ENCODE measurements at regions not wholly inside any gene's neighbourhood (a gene's known extent, or its start where the extent isn't known, plus 50 kb on each side); places are given as distances from the start of the nearest gene placed in this dataset.
"Not testable (repeated sequence)": the region's sequence is repeated elsewhere in the genome, so short reads cannot be mapped to it uniquely, and the experiment has no call there.

DNA sequence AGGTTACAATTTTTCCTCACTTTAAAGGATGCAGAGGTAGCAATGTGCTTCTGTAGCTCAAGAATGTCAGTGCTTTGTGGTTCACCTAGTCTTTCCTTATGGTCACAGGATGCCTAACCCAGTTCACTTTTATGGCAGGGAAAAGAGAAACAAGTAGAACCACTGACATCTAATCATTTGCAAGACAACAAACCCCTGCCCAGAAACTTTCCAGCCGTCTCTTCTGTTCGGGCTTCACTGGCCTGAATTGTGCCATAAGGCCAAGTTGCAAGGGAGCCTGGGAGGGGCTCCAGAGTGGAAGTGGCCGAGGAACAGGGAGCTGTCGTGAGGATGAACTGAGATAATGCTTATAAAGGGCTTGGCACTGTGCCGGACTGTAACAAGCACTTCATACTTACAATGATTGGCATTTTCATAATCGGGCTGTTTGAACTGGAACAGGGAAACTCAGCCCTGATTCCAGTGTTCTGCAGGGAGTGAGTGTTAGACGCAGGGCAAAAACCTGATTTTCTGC, 212.6 kb downstream of the BCAS1 start:
- in situ Hi-C loops (cut with HindIII; ENCODE audit: low sequenced_read_pairs) = no loop called here

DNA sequence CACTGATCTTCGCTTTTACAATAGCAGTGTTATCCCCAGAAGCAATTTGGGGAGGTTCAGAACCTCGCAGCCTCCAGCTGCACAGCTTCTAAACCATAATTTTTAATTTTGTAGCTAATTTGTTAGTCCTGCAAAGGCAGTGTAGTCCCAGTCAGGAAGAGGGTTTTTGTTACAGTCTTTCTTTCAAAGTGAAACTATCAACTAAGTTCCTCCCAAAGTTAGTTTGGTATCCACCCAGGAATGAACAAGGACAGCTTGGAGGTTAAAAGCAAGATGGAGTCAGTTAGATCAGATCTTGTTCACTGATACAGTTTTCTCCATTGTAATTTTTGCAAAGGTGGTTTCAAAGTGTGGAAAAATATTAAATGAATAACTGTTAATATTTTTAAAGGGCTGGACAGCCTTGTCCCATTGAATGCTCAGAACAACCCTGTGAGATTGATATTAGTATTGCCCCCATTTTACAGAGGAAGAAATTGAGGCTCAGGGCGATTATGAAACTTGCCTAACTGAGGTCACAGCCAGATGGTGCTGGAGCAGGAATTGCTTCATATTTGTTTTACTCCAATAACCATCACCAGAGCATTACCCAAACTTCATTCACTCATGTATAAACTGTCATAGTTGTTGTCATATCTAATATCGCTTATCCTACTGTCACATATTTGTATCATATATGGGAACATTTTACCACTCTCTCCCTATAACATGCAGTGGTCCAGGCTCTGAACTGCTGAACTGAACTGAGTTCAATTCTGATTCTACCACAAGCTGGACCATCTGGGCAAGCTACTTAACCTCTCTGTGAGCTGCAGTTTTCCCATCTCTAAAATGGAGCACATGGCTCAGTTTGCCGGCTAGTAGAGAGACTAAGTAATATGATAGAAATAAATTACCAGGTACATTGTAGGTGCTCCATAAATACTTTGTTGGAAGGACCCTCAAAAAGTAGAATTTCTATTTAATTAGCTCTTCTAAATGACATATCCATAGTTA, 213.8 kb downstream of the BCAS1 start:
- in situ Hi-C loops (cut with HindIII; ENCODE audit: low sequenced_read_pairs) = no loop called here

DNA sequence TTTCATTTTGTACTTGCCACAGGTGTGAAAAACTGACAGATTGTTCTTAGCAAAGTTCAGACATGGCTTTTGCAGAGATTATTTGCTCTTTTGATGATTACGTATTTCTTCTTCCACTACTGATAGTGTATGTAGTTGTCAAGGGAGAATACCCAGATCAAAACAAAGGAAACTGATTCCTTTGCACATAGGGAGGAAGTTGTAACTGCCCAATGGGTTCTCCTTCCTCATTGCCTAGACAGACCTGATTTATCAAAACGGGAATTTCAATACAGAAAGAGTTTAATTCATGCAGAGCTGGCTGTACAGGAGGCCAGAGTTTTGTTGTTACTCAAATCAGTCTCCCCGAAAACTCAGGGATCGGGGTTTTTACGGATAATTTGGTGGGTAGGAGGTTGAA, 214.7 kb downstream of the BCAS1 start:
- in situ Hi-C loops (cut with HindIII; ENCODE audit: low sequenced_read_pairs) = no loop called here

DNA sequence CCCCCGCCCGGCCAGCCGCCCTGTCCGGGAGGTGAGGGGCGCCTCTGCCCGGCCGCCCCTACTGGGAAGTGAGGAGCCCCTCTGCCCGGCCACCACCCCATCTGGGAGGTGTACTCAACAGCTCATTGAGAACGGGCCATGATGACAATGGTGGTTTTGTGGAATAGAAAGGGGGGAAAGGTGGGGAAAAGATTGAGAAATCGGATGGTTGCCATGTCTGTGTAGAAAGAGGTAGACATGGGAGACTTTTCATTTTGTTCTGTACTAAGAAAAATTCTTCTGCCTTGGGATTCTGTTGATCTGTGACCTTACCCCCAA, 215.8 kb downstream of the BCAS1 start:
- in situ Hi-C loops (cut with HindIII; ENCODE audit: low sequenced_read_pairs) = not testable (repeated sequence)

DNA sequence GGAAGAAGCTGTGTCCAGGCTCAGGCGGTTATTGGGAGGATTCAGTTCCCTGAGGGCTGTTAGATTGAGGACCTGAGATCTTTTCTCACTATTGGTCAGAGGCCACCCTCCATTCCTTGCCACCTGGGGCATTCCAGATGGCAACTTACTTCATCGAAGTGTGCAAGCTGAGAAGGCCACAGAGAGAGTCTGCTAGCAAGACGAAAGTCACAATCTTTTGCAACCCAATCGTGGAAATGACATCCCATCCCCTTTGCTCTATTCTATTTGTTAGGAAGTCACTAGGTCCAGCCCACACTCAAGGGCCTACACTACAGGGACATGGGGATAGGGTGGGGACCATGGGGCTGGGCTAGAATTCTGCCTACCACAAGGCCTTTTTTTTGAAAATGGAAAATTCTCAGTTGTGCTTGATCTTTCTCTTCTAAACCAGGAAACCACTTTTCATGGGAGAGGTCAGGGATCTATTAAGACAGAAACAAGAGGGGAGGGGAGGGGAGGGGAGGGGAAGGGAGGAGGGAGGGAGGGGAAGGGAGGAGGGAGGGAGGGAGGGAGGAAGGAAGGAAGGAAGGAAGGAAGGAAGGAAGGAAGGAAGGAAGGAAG, 217.2 kb downstream of the BCAS1 start:
- in situ Hi-C loops (cut with HindIII; ENCODE audit: low sequenced_read_pairs) = no loop called here

DNA sequence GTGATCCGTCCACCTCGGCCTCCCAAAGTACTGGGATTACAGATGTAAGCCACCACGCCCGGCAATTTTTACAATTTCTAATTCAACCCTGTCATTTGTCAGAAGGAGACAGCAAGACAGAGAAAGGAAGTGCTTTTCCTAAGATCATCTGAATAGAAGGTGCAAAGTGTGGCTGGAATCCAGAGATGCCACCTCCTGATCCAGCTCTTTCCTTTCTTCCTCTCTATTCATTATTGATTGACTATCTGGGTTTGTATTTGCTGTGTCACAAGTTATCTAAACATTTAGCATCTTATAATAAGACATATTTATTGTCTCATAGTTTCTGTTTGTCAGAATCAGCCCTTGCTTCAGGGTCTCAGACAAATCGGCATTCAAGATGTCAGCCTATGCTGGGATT, 217.7 kb downstream of the BCAS1 start:
- in situ Hi-C loops (cut with HindIII; ENCODE audit: low sequenced_read_pairs) = no loop called here

DNA sequence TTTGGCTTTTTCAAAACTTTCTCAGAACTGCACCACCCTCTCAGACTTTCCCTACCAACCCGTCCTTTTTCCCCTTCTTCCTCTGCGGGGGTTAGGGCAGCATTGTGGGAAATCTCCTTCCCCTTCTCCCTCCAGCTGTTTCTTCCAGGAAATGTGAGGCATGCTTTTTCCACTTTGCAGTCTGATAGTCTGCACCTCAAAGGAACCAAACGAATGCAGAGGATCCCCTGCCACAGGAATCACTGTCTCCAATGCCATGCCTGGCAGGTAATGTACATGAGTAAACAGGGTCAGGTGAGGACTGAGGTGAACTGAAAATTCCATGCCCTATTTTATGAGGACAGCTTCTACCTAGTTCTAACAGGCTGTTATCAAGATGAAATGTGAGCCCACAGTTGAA, 218.4 kb downstream of the BCAS1 start:
- in situ Hi-C loops (cut with HindIII; ENCODE audit: low sequenced_read_pairs) = no loop called here

DNA sequence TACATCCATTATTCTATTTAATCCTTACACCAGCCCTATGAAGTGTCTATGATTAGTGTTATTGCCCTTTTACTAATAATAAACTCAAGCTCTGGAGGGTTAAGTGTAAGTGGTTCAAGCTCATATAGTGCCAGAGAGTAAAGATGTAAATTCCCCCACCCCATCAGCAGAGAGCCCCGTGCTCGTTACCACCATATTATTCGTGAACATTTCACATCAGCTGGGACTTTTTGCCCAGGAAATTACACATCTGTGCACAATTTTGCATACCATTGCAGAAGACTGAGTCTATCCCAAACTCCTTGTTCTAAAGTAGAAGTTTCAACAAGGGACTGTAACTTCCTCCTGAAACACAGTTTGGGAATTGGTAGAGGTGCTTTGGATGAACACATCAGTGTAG, 220.1 kb downstream of the BCAS1 start:
- in situ Hi-C loops (cut with HindIII; ENCODE audit: low sequenced_read_pairs) = no loop called here

DNA sequence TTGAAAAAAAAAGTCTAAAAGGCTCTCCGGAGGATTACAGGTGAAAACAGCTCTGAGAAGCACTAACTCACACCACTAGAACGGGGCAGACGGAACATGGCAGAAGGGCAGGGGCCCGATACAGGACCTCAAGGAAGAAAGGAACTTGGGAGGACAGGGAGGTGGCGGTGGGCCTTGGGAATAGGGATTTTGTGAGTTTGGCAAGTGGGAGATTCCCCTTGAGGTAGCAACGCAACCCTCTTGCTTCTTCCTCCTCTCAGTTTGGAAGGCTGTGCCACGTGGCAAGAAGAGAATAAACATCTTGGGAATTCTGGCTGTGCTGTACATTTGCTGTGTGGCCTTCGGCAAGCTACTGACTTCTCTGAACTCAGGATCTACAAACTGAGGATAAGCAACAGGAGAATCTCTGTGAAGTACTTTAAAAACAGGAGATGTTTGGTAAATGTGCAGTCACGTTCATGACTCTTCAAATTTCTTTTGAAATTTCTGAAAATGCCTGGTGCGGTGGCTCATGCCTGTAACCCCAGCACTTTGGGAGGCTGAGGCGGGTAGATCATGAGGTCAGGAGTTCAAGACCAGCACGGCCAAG, 220.8 kb downstream of the BCAS1 start:
- in situ Hi-C loops (cut with HindIII; ENCODE audit: low sequenced_read_pairs) = loop anchor here (5.0 to 10.0 kb wide), 4 partner anchors 75 to 267 kb away; no protein-coding TSS in a partner anchor

DNA sequence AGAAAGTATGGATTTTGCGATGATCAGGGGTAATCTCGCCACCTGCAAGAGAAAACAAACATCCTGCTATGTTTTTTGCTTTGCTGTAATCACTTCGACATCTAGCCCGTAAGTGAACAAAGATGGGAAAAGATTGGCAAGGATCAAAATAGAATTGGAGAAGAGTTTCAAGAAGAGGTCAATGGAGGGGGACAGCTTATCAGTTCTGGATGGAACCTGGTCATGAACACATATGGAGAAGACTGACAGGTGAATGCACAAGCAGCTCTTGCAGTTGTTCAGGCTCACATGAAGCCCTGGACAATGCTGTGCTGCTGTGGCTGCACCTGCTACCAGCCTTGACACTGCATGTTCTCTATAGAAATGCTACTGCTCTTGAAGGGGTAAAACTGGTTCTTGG, 222.1 kb downstream of the BCAS1 start:
- in situ Hi-C loops (cut with HindIII; ENCODE audit: low sequenced_read_pairs) = loop anchor here (5.0 to 10.0 kb wide), 4 partner anchors 74 to 266 kb away; no protein-coding TSS in a partner anchor

DNA sequence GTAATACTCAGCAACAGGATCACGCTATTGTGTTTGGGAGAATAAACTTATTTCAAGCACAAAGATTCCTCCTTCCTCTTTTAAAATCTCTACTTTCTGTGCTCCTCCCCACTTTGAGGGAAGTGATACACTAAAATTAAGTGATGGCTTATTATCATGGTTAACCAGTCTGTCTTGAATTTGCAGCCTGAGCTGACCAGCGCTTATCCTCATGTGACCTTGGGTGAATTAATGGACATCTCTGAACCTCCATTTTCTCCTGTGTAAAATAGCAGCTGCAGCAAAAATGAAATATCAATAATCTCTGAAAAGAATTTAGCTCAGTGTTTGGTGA, 222.6 kb downstream of the BCAS1 start:
- in situ Hi-C loops (cut with HindIII; ENCODE audit: low sequenced_read_pairs) = loop anchor here (5.0 to 10.0 kb wide), 4 partner anchors 73 to 266 kb away; no protein-coding TSS in a partner anchor

DNA sequence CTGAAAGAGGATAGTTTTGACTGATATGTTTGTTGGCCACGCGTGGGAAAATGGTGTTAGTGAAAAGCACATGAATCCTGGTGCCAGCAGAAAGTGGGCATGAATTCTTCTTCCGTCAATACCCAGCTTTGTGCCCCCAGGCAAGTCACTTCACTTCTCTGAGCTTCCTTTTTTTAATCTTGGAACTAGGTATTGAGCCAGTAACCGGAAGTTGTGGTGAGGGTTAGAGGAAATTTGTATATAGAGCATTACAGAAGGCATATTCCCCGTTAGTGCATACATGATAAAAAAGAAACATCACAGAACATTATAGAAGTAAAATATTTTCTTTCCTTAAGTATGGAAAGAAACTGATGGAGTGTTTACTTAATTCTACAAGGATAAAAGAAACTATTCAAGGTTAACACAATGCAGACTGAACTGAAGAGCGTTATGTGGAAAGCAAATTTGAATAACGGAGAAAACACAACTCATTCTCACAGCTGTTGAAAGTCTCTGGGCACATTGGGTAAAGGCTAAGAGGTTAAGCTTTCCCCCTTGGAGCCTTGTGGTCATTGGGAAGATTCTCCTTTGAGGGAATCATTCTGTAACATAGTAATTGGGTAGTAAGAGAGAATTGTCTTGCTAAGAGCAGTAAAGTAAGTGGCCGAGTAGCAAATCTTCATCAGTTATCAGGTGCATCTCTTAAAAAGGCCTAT, 223.1 kb downstream of the BCAS1 start:
- in situ Hi-C loops (cut with HindIII; ENCODE audit: low sequenced_read_pairs) = loop anchor here (5.0 to 10.0 kb wide), 4 partner anchors 72 to 265 kb away; no protein-coding TSS in a partner anchor

DNA sequence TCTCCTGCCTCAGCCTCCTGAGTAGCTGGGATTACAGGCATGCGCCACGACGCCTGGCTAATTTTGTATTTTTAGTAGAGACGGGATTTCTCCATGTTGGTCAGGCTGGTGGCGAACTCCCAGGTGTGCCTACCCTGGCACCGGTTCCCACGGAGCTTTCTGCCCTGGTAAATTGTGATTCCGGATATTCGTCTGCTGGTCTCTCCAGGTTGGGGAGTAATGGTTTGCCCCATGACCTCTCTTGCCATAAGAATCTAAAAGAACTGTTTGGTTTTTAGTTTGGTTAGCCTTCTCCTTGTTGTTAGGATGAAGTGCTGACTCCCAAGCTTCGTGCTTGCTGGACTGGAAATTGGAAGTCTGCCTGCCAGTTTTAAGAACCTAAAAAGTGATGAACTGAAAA, 223.8 kb downstream of the BCAS1 start:
- in situ Hi-C loops (cut with HindIII; ENCODE audit: low sequenced_read_pairs) = loop anchor here (5.0 to 10.0 kb wide), 4 partner anchors 72 to 264 kb away; no protein-coding TSS in a partner anchor

DNA sequence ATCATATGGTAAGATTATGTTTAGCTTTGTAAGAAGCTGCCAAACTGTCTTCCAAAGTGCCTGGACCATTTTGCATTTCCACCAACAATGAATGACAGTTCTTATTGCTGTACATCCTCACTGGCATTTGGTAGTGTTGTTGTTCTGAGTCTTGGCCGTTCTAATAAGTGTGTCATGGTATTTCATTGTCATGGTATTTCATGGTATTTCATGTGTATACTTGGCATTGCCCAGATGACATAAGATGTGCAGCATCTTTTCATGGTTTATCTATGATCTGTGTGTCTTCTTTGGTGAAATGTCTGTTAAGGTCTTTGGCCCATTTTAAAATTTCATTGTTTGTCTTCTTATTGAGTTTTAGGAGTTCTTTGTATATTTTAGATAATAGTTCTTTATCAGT, 224.4 kb downstream of the BCAS1 start:
- in situ Hi-C loops (cut with HindIII; ENCODE audit: low sequenced_read_pairs) = loop anchor here (5.0 to 10.0 kb wide), 4 partner anchors 71 to 264 kb away; no protein-coding TSS in a partner anchor

DNA sequence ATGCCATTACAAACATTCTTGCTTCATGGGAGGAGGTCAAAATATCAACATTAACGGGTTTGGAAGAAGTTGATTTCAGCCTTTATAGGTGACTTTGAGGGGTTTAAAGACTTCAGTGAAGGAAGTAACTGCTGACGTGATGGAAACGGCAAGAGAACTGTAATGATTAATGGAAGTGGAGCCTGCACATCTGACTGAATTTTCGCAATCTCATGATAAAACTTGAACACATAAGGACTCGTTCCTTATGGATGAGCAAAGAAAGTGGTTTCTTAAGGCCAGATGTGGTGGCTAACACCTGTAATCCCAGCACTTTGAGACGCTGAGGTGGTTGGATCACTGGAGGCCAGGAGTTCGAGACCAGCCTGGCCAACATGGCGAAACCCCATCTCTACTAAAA, 226.1 kb downstream of the BCAS1 start:
- in situ Hi-C loops (cut with HindIII; ENCODE audit: low sequenced_read_pairs) = loop anchor here (10.0 kb wide), 2 partner anchors 69 to 189 kb away; no protein-coding TSS in a partner anchor

DNA sequence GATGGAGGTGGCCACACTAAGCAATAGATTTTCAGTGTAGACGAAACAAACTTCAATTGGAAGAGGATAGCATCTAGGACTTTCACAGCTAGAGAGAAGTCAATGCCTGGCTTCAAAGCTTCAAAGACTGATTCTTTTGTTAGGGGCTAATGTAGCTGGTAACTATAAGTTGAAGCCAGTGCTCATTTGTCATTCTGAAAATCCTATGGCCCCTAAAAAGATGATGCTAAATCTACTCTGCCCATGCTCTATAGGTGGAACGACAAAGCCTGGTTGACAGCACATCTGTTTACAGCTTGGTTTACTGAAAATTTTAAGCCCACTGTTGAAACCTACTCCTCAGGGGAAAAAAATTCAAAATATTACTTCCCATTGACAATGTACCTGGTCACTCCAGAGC, 226.7 kb downstream of the BCAS1 start:
- in situ Hi-C loops (cut with HindIII; ENCODE audit: low sequenced_read_pairs) = loop anchor here (10.0 kb wide), 2 partner anchors 69 to 189 kb away; no protein-coding TSS in a partner anchor

DNA sequence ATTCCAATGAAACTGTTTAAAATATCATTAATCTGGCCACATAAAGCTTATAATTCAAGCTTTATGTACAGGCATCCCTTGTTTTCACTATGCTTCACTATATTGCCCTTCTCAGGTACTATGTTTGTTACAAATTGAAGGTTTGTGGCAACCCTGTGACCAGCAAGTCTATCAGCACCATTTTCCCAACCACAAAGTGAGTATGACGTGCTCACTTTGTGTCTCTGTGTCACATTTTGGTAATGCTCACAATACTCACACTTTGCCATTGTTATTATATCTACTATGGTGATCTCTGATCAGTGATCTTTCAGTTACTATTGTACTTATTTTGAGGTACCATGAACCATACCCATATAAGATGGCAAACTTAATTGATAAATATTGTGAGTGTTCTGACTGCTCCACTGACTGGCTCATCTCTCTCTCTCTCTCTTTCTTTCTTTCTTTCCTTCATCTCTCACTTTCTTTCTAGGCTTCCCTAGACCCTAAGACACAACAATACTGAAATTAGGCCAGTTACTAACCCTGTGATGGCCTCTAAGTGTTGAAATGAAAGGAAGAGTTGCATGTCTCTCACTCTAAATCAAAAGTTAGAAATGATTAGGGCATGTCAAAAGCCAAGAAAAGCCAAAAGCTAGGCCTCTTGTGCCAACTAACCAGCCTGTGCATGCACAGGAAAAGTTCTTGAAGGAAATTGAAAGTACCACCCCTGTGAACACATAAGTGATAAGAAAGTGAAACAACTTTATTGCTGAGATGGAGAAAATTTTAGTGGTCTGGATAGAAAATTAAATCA, 227.9 kb downstream of the BCAS1 start:
- in situ Hi-C loops (cut with HindIII; ENCODE audit: low sequenced_read_pairs) = loop anchor here (10.0 kb wide), 2 partner anchors 68 to 188 kb away; no protein-coding TSS in a partner anchor

DNA sequence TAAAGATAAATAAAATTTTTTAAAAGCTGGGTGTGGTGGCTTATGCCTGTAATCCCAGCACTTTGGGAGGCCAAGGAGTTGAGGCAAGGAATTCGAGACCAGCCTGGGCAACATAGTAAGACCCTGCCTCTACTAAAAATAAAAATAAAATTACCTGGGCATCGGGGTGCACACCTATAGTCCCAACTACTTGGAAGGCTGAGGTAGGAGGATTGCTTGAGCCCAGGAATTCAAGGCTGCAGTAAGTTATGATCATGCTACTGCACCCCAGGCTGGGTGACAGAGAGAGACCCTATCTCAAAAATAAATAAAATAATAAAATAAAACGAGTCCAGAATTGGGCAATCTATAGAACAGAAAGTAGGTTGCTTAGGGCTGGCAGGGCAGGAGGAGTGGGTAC, 228.7 kb downstream of the BCAS1 start:
- in situ Hi-C loops (cut with HindIII; ENCODE audit: low sequenced_read_pairs) = loop anchor here (10.0 kb wide), 2 partner anchors 67 to 187 kb away; no protein-coding TSS in a partner anchor

DNA sequence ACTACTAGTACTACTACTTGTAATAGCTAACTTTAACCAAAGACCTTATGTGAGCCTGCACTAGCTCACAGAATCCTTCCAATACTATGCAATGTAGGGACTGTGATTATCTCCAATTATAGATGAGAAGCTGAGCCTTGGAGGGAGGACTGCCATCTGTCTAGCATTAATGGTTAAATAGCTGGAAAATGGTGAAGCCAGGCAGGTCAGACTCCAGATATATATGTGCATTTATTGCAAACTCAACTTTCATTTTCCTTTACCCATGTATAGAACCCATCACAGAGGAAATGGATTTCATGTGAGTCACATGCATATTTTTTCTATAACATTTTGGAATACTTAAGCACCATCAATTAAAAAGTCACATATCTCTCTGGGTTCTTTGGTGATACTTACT, 229.9 kb downstream of the BCAS1 start:
- in situ Hi-C loops (cut with HindIII; ENCODE audit: low sequenced_read_pairs) = loop anchor here (10.0 kb wide), 2 partner anchors 66 to 186 kb away; no protein-coding TSS in a partner anchor
